ENCODE measurements at regions not wholly inside any gene's neighbourhood (a gene's known extent, or its start where the extent isn't known, plus 50 kb on each side); places are given as distances from the start of the nearest gene placed in this dataset.

DNA sequence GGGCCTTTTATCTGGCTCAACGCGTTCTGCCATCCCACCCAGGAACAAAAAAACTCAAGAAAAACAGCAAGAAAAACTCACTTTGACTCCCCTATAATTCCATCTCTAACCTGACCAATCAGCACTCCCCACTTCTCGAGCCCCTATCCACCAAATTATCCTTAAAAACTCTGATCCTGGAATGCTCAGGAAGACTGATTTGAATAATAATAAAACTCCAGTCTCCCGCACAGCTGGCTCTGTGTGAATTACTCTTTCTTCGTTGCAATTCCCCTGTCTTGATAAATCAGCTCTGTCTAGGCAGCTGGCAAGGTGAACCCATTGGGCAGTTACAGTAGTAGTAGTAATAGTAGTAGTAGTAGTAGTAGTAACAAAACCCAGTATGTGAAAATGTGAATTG is 165.7 kb upstream of the CASK start:
- TF ChIP-seq POLR2AphosphoS5 (IDR thresholded peaks at IDR 0.05; ENCODE audit: low read depth, low read length) (no peak), TCF7L2 (IDR thresholded peaks at IDR 0.05; ENCODE audit: low read depth, low read length) (no peak)
- TF ChIP-seq, protein P1, sequence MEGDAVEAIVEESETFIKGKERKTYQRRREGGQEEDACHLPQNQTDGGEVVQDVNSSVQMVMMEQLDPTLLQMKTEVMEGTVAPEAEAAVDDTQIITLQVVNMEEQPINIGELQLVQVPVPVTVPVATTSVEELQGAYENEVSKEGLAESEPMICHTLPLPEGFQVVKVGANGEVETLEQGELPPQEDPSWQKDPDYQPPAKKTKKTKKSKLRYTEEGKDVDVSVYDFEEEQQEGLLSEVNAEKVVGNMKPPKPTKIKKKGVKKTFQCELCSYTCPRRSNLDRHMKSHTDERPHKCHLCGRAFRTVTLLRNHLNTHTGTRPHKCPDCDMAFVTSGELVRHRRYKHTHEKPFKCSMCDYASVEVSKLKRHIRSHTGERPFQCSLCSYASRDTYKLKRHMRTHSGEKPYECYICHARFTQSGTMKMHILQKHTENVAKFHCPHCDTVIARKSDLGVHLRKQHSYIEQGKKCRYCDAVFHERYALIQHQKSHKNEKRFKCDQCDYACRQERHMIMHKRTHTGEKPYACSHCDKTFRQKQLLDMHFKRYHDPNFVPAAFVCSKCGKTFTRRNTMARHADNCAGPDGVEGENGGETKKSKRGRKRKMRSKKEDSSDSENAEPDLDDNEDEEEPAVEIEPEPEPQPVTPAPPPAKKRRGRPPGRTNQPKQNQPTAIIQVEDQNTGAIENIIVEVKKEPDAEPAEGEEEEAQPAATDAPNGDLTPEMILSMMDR (IDR thresholded peaks at IDR 0.05): no peak
- TF ChIP-seq, protein P2, sequence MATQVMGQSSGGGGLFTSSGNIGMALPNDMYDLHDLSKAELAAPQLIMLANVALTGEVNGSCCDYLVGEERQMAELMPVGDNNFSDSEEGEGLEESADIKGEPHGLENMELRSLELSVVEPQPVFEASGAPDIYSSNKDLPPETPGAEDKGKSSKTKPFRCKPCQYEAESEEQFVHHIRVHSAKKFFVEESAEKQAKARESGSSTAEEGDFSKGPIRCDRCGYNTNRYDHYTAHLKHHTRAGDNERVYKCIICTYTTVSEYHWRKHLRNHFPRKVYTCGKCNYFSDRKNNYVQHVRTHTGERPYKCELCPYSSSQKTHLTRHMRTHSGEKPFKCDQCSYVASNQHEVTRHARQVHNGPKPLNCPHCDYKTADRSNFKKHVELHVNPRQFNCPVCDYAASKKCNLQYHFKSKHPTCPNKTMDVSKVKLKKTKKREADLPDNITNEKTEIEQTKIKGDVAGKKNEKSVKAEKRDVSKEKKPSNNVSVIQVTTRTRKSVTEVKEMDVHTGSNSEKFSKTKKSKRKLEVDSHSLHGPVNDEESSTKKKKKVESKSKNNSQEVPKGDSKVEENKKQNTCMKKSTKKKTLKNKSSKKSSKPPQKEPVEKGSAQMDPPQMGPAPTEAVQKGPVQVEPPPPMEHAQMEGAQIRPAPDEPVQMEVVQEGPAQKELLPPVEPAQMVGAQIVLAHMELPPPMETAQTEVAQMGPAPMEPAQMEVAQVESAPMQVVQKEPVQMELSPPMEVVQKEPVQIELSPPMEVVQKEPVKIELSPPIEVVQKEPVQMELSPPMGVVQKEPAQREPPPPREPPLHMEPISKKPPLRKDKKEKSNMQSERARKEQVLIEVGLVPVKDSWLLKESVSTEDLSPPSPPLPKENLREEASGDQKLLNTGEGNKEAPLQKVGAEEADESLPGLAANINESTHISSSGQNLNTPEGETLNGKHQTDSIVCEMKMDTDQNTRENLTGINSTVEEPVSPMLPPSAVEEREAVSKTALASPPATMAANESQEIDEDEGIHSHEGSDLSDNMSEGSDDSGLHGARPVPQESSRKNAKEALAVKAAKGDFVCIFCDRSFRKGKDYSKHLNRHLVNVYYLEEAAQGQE (IDR thresholded peaks at IDR 0.05; ENCODE audit: insufficient read depth in 1 of 2, low read depth in 2 of 2, low read length in 1 of 2): no peak

Measured in Panc1 (cell line).